Testis (tissue), 2 donors: ENCODE measurements at regions not wholly inside any gene's neighbourhood (a gene's known extent, or its start where the extent isn't known, plus 50 kb on each side); places are given as distances from the start of the nearest gene placed in this dataset.

ENCODE experiments used
- DNase-seq: peaks from one replicate; pipeline ENCODE4 v3.0.0-alpha.2; 2019
- H3K27ac ChIP-seq, 2 donors: fragments of 200-600 bp; sonication (generic); one replicate each; pipeline ENCODE4 v1.5.1; 2019
- H3K27me3 ChIP-seq: fragments of 200-600 bp; sonication (generic); one replicate; pipeline ENCODE4 v1.5.1; 2019
- H3K36me3 ChIP-seq: fragments of 200-600 bp; sonication (generic); one replicate; pipeline ENCODE4 v1.5.1; 2017; ENCODE audit warnings: low read depth; ENCODE audit errors: missing control alignments
- H3K4me1 ChIP-seq: fragments of 200-600 bp; sonication (generic); one replicate; pipeline ENCODE4 v1.5.1; 2019
- H3K4me3 ChIP-seq, 2 donors: fragments of 200-600 bp; sonication (generic); one replicate each; pipeline ENCODE4 v1.5.1; 2017 to 2019
- H3K9me3 ChIP-seq: fragments of 200-600 bp; sonication (generic); one replicate; pipeline ENCODE4 v1.5.1; 2017
- POLR2A ChIP-seq: fragments of 450-650 bp; IDR thresholded peaks from one replicate; pipeline ENCODE4 v1.6.1; 2017; ENCODE audit warnings: antibody characterized with exemption, mild to moderate bottlenecking, moderate library complexity
- WGBS, 2 donors: methylation state at CpG; one replicate each; pipeline ENCODE4 v1.1.5; 2018; 5-methylcytosine and 5-hydroxymethylcytosine counted together
- intact Hi-C: fragments of 100-400 bp; cut with DNase I; formaldehyde crosslinking; loops from one replicate; pipeline ENCODE4 v1.15.1; 2023; ENCODE audit warnings: low total_unique reads
- TF ChIP-seq, protein P1 (sequence below), 3 experiments: fragments of 450-650 bp in 2 of 3; fragments of 200-600 bp in 1 of 3; sonication (generic) in 1 of 3; IDR thresholded peaks; one replicate each; pipeline ENCODE4 v1.5.1; 2016 to 2019; ENCODE audit warnings: antibody characterized with exemption in 3 of 3, mild to moderate bottlenecking in 2 of 3, moderate library complexity in 1 of 3

DNA sequence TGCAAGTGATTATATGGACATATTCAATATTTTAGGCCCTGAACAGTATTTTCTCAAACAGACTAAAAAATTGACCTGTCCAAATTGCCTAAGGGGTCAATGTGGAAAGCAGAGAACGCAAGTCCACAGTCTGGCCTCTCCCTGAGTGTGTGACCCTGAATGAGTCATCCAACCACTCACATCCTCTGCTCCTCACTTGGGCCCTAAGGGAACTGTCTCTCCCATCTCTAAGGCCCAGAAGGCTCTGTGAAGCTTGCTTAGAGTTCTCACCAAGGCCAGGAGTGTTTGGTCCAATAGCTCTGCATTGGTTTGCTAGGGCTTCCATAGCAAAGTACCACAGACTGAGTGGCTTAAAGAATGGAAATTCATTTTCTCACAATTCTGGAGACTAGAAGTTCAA lies 155.1 kb downstream of the LSM5 start:
- H3K27me3 ChIP-seq, result no peaks in the 10 kb centered on the region
- TF ChIP-seq POLR2A, result no peak
- TF ChIP-seq, protein P1, sequence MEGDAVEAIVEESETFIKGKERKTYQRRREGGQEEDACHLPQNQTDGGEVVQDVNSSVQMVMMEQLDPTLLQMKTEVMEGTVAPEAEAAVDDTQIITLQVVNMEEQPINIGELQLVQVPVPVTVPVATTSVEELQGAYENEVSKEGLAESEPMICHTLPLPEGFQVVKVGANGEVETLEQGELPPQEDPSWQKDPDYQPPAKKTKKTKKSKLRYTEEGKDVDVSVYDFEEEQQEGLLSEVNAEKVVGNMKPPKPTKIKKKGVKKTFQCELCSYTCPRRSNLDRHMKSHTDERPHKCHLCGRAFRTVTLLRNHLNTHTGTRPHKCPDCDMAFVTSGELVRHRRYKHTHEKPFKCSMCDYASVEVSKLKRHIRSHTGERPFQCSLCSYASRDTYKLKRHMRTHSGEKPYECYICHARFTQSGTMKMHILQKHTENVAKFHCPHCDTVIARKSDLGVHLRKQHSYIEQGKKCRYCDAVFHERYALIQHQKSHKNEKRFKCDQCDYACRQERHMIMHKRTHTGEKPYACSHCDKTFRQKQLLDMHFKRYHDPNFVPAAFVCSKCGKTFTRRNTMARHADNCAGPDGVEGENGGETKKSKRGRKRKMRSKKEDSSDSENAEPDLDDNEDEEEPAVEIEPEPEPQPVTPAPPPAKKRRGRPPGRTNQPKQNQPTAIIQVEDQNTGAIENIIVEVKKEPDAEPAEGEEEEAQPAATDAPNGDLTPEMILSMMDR (IDR thresholded peaks at IDR 0.05), result no peak
- H3K4me1 ChIP-seq, result no peaks in the 10 kb centered on the region
- WGBS, 2 donors, result 70 to 88% methylated on average over 1 of the region's 1 CpG
- DNase-seq, result no peak
- H3K9me3 ChIP-seq, result no peaks in the 10 kb centered on the region
- H3K27ac ChIP-seq, result no peak overlapping the region
- H3K36me3 ChIP-seq, result no peaks in the 10 kb centered on the region
- no peak overlapping the region for H3K4me3 ChIP-seq
- intact Hi-C loops, result no loop called here

DNA sequence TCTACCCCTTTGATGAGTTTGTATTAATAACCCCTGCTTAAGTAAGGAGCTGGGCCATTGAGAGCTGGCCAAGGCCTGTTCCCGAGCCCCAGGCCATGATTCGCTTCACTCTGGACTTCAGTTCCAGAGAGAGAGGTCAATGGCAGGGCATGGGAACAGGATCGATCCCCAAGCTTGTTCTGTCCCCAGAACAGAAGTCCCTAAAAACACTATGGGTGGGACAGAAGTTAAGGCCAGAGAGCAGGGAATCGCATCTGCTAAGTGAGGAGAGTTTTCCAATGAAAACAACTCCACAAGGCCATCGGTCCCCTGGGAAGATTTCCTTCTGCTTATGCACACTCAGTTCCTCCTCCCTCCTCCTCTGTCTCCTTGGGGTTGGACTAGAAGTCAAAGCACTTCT lies 159.6 kb downstream of the LSM5 start:
- intact Hi-C loops, result no loop called here
- no peaks in the 10 kb centered on the region for H3K27me3 ChIP-seq
- DNase-seq, result no peak
- TF ChIP-seq, protein P1 (IDR thresholded peaks at IDR 0.05), result no peak
- no peak for TF ChIP-seq POLR2A
- no peaks in the 10 kb centered on the region for H3K9me3 ChIP-seq
- 58 to 83% methylated on average over 5 of the region's 5 CpGs for WGBS, 2 donors
- H3K27ac ChIP-seq, result no peak overlapping the region
- H3K4me1 ChIP-seq, result no peaks in the 10 kb centered on the region
- no peak overlapping the region for H3K4me3 ChIP-seq
- H3K36me3 ChIP-seq, result no peaks in the 10 kb centered on the region

DNA sequence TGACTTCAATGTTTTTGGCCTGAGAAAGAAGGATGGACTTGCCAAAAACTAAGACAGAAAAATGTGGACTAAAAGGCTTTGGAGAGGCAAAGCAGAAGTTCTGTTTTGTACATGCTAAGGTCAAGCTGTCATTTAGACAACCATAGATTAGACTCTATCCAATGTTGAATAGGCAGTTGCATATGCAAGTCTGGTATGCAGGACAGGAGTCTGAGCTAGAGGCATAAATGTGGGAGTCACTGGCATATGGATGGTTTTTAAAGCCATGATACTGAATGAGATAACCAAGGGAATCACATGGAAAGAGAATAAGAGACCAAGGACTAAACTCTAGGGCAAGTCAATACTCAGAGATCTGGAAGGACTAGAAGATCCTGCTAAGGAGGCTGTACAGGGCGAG lies 164.1 kb downstream of the LSM5 start:
- H3K4me1 ChIP-seq, result no peaks in the 10 kb centered on the region
- H3K36me3 ChIP-seq, result no peaks in the 10 kb centered on the region
- TF ChIP-seq POLR2A, result no peak
- TF ChIP-seq, protein P1 (IDR thresholded peaks at IDR 0.05), result no peak
- no peak for DNase-seq
- no peak overlapping the region for H3K27ac ChIP-seq
- H3K27me3 ChIP-seq, result no peaks in the 10 kb centered on the region
- no peaks in the 10 kb centered on the region for H3K9me3 ChIP-seq
- H3K4me3 ChIP-seq, result no peak overlapping the region
- 71 to 76% methylated on average over 1 of the region's 1 CpG for WGBS, 2 donors
- intact Hi-C loops, result no loop called here

DNA sequence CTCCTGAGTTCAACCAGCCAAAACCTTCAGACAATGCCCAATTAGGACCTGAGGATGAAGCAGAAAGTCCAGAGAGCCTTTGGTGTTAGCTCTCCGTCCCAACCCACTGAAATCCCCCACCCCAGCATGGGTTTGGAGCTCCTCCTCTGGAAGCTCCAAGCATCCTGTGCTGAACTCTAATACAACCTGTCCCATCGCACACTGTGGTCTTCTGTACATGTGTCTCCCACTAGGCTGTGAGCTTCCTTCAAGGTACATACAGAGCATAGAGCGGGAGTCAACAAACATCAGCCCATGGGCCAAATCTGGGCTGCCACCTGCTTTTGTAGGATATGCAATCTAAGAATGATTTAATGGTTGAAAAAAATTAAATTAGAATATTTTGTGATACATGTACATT lies 166.5 kb downstream of the LSM5 start:
- H3K4me1 ChIP-seq, result no peaks in the 10 kb centered on the region
- no peaks in the 10 kb centered on the region for H3K36me3 ChIP-seq
- DNase-seq, result no peak
- 87 to 93% methylated on average over 3 of the region's 3 CpGs for WGBS, 2 donors
- no peak for TF ChIP-seq POLR2A
- TF ChIP-seq, protein P1 (IDR thresholded peaks at IDR 0.05), result no peak
- H3K9me3 ChIP-seq, result no peaks in the 10 kb centered on the region
- H3K4me3 ChIP-seq, result no peak overlapping the region
- intact Hi-C loops, result no loop called here
- H3K27ac ChIP-seq, result no peak overlapping the region
- H3K27me3 ChIP-seq, result no peaks in the 10 kb centered on the region

DNA sequence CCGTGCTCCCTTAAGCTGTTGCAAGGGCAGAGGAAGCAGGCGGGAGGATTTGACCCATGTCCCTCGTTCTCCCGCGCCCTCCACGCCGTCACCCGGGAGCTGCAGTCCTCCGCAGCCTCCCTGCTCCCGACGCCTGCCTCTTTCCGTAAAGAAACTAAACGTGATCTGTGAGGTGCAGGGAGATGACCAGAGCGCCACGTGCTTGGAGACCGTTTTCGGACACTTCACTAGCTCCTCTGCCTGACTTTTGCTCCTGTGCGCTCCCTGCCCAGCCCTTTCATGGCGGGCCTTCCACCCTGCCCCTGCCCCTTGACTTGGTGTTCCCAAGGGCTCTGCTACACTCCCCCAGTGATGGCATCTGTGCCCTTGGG lies 171.2 kb downstream of the LSM5 start:
- DNase-seq, result no peak
- WGBS, 2 donors, result 20 to 29% methylated on average over 3 to 19 of the region's 19 CpGs
- no peaks in the 10 kb centered on the region for H3K27me3 ChIP-seq
- no peak for TF ChIP-seq POLR2A
- TF ChIP-seq, protein P1 (IDR thresholded peaks at IDR 0.05), result no peak
- intact Hi-C loops, result no loop called here
- H3K4me1 ChIP-seq, result peaks cover 4% of the 10 kb centered on the region
- H3K4me3 ChIP-seq, result peak overlapping the region in 1 of 2 donors; percentile 14
- H3K36me3 ChIP-seq, result no peaks in the 10 kb centered on the region
- no peaks in the 10 kb centered on the region for H3K9me3 ChIP-seq
- no peak overlapping the region for H3K27ac ChIP-seq
